ENCODE measurements at regions not wholly inside any gene's neighbourhood (a gene's known extent, or its start where the extent isn't known, plus 50 kb on each side); places are given as distances from the start of the nearest gene placed in this dataset.
"Not testable (repeated sequence)": the region's sequence is repeated elsewhere in the genome, so short reads cannot be mapped to it uniquely, and the experiment has no call there.

GRCh38 chr5:56397796-56398195 lies 164.7 kb upstream of the ANKRD55 start:
- not testable (repeated sequence) for TF ChIP-seq EZH2 (IDR thresholded peaks at IDR 0.05; ENCODE audit: insufficient read depth, poor library complexity, severe bottlenecking); EZH2phosphoT487 (IDR thresholded peaks at IDR 0.05; ENCODE audit: insufficient read depth, low read depth)

Measured in GM23248 (cell line).